ENCODE measurements at regions not wholly inside any gene's neighbourhood (a gene's known extent, or its start where the extent isn't known, plus 50 kb on each side); places are given as distances from the start of the nearest gene placed in this dataset.

GRCh38 chr2:41024816-41025215, 572.9 kb upstream of the SLC8A1 start:
- POLR2A ChIA-PET (ENCODE audit: low non-redundant PET) = no interaction called here
- DNase-seq (ENCODE audit: low spot score) = no peak
- CTCF ChIA-PET = no interaction called here
- BruUV-seq (replicated peaks) = no TSS peak
- Histone ChIP-seq H3K27me3 (replicated peaks; ENCODE audit: insufficient read depth, low read depth, low read length, poor library complexity) (no peaks in the 10 kb centered on the region), H3K27ac (ENCODE audit: low read depth, low read length, poor library complexity, severe bottlenecking) (no peak overlapping the region), H3K4me1 (ENCODE audit: insufficient read depth, low read length, poor library complexity, severe bottlenecking) (no peaks in the 10 kb centered on the region), H3K9me3 (ENCODE audit: low read depth, low read length, poor library complexity, severe bottlenecking) (no peaks in the 10 kb centered on the region), H3K36me3 (ENCODE audit: insufficient read depth, low read length, poor library complexity, severe bottlenecking) (no peaks in the 10 kb centered on the region), H3K4me3 (ENCODE audit: low read depth, low read length, poor library complexity, severe bottlenecking) (no peak overlapping the region)
- no peak for TF ChIP-seq CTCF (conservative IDR thresholded peaks at IDR 0.05; ENCODE audit: low read depth, low read length)
- TF ChIP-seq EZH2 (IDR thresholded peaks at IDR 0.05; ENCODE audit: borderline replicate concordance, low read depth, low read length, poor library complexity, severe bottlenecking) = no peak
- intact Hi-C loops (cut with micrococcal nuclease; ENCODE audit: unreplicated experiment) = no loop called here

GRCh38 chr2:41026613-41027012, 574.7 kb upstream of the SLC8A1 start:
- H3K36me3 ChIP-seq (ENCODE audit: insufficient read depth, low read length, poor library complexity, severe bottlenecking) = no peaks in the 10 kb centered on the region
- H3K4me1 ChIP-seq (ENCODE audit: insufficient read depth, low read length, poor library complexity, severe bottlenecking) = no peaks in the 10 kb centered on the region
- no peak for TF ChIP-seq CTCF (conservative IDR thresholded peaks at IDR 0.05; ENCODE audit: low read depth, low read length)
- no peak for TF ChIP-seq EZH2 (IDR thresholded peaks at IDR 0.05; ENCODE audit: borderline replicate concordance, low read depth, low read length, poor library complexity, severe bottlenecking)
- intact Hi-C loops (cut with micrococcal nuclease; ENCODE audit: unreplicated experiment) = no loop called here
- H3K27me3 ChIP-seq (replicated peaks; ENCODE audit: insufficient read depth, low read depth, low read length, poor library complexity) = no peaks in the 10 kb centered on the region
- ChIA-PET CTCF (no interaction called here), POLR2A (ENCODE audit: low non-redundant PET) (no interaction called here)
- no peaks in the 10 kb centered on the region for H3K9me3 ChIP-seq (ENCODE audit: low read depth, low read length, poor library complexity, severe bottlenecking)
- H3K27ac ChIP-seq (ENCODE audit: low read depth, low read length, poor library complexity, severe bottlenecking) = no peak overlapping the region
- no peak overlapping the region for H3K4me3 ChIP-seq (ENCODE audit: low read depth, low read length, poor library complexity, severe bottlenecking)
- no TSS peak for BruUV-seq (replicated peaks)
- no peak for DNase-seq (ENCODE audit: low spot score)

GRCh38 chr2:41027095-41027494, 575.2 kb upstream of the SLC8A1 start:
- no peak overlapping the region for H3K4me3 ChIP-seq (ENCODE audit: low read depth, low read length, poor library complexity, severe bottlenecking)
- no TSS peak for BruUV-seq (replicated peaks)
- TF ChIP-seq EZH2 (IDR thresholded peaks at IDR 0.05; ENCODE audit: borderline replicate concordance, low read depth, low read length, poor library complexity, severe bottlenecking) (no peak), CTCF (conservative IDR thresholded peaks at IDR 0.05; ENCODE audit: low read depth, low read length) (no peak)
- H3K36me3 ChIP-seq (ENCODE audit: insufficient read depth, low read length, poor library complexity, severe bottlenecking) = no peaks in the 10 kb centered on the region
- no peak overlapping the region for H3K27ac ChIP-seq (ENCODE audit: low read depth, low read length, poor library complexity, severe bottlenecking)
- ChIA-PET CTCF (no interaction called here), POLR2A (ENCODE audit: low non-redundant PET) (no interaction called here)
- no peak for DNase-seq (ENCODE audit: low spot score)
- intact Hi-C loops (cut with micrococcal nuclease; ENCODE audit: unreplicated experiment) = no loop called here
- H3K9me3 ChIP-seq (ENCODE audit: low read depth, low read length, poor library complexity, severe bottlenecking) = no peaks in the 10 kb centered on the region
- H3K4me1 ChIP-seq (ENCODE audit: insufficient read depth, low read length, poor library complexity, severe bottlenecking) = no peaks in the 10 kb centered on the region
- no peaks in the 10 kb centered on the region for H3K27me3 ChIP-seq (replicated peaks; ENCODE audit: insufficient read depth, low read depth, low read length, poor library complexity)

Measured in A673 (cell line).